BJ (cell line): ENCODE measurements at regions not wholly inside any gene's neighbourhood (a gene's known extent, or its start where the extent isn't known, plus 50 kb on each side); places are given as distances from the start of the nearest gene placed in this dataset.

Experiments
- CTCF ChIA-PET: fragments of 350-600 bp; formaldehyde crosslinking; extraction: SDS; loops from one replicate; lab custom pipeline; 2021; ENCODE audit warnings: antibody characterized with exemption, inconsistent platforms; lab: Yijun Ruan, JAX
- POLR2A ChIA-PET: fragments of 300-600 bp; sonication (Branson Sonifier 250); formaldehyde crosslinking; extraction: SDS; loops from one replicate; lab custom pipeline; 2021; ENCODE audit warnings: antibody characterized with exemption; lab: Charles Lee
- DNase-seq: peaks from one replicate; pipeline ENCODE4 v3.0.0-alpha.2; 2011; ENCODE audit warnings: low read depth
- H3K27me3 ChIP-seq: 2 replicates; pipeline ENCODE4 v1.6.0; 2011; ENCODE audit warnings: low read length; ENCODE audit not compliant: control insufficient read depth, insufficient read depth
- H3K36me3 ChIP-seq: 2 replicates; pipeline ENCODE4 v1.5.1; 2011; ENCODE audit warnings: low read length; ENCODE audit not compliant: control insufficient read depth, insufficient read depth
- H3K4me3 ChIP-seq: 2 replicates; pipeline ENCODE4 v1.5.1; 2011; ENCODE audit warnings: low read depth, mild to moderate bottlenecking, control low read depth, low read length
- CTCF ChIP-seq: IDR thresholded peaks from 2 replicates; pipeline ENCODE4 v1.5.1; 2011; ENCODE audit warnings: low read depth, mild to moderate bottlenecking, control low read depth, inconsistent platforms, low read length, moderate library complexity; ENCODE audit not compliant: insufficient read depth

- no peak overlapping the region for H3K4me3 ChIP-seq
- DNase-seq, result no peak
- no peak for TF ChIP-seq CTCF
- H3K27me3 ChIP-seq, result no peaks in the 10 kb centered on the region
- ChIA-PET CTCF (no interaction called here), POLR2A (no interaction called here)
- H3K36me3 ChIP-seq, result no peaks in the 10 kb centered on the region
Measured at GRCh38 chr4:103907414-103907813, 187.6 kb upstream of the TACR3 start.

- no peaks in the 10 kb centered on the region for H3K36me3 ChIP-seq
- no peak for DNase-seq
- ChIA-PET POLR2A (no interaction called here), CTCF (interaction anchor here (2.9 kb wide), 1 partner anchor 11 kb away, joined by 8 read pairs; no protein-coding TSS in a partner anchor)
- no peak overlapping the region for H3K4me3 ChIP-seq
- H3K27me3 ChIP-seq, result no peaks in the 10 kb centered on the region
- no peak for TF ChIP-seq CTCF
Measured at GRCh38 chr4:103904123-103904522, 184.3 kb upstream of the TACR3 start.

DNA sequence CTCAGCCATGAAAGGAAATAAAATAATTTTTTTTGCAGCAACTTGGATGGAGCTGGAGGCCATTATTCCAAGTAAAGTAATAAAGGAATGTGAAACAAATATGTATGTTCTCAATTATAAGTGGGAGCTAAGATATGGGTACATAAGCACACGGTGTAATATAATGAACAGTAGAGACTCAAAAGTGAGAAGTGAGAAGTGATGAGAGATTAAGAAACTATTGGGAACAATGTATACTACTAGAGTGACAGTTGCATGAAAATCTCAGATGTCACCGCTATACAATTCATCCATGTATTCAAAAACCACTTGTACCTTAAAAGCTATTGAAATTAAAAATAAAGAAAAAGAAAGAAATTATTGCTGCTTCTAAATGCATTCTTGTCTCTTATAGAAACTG, 182.9 kb upstream of the TACR3 start:
- POLR2A ChIA-PET, result no interaction called here
- Histone ChIP-seq H3K36me3 (no peaks in the 10 kb centered on the region), H3K4me3 (no peak overlapping the region), H3K27me3 (no peaks in the 10 kb centered on the region)
- CTCF ChIA-PET, result interaction anchor here (2.9 kb wide), 1 partner anchor 12 kb away, joined by 8 read pairs; no protein-coding TSS in a partner anchor
- no peak for TF ChIP-seq CTCF
- no peak for DNase-seq

- ChIA-PET POLR2A (no interaction called here), CTCF (no interaction called here)
- no peak for DNase-seq
- no peak for TF ChIP-seq CTCF
- Histone ChIP-seq H3K27me3 (no peaks in the 10 kb centered on the region), H3K36me3 (no peaks in the 10 kb centered on the region), H3K4me3 (no peak overlapping the region)
Measured at GRCh38 chr4:103895876-103896465, 176.2 kb upstream of the TACR3 start.

- POLR2A ChIA-PET, result no interaction called here
- H3K4me3 ChIP-seq, result no peak overlapping the region
- no peak for TF ChIP-seq CTCF
- no peak for DNase-seq
- no peaks in the 10 kb centered on the region for H3K27me3 ChIP-seq
- CTCF ChIA-PET, result no interaction called here
- no peaks in the 10 kb centered on the region for H3K36me3 ChIP-seq
Measured at GRCh38 chr4:103892586-103892985, 172.8 kb upstream of the TACR3 start.
